HFF-Myc (cell line): ENCODE measurements at regions not wholly inside any gene's neighbourhood (a gene's known extent, or its start where the extent isn't known, plus 50 kb on each side); places are given as distances from the start of the nearest gene placed in this dataset.

ENCODE experiments used
- DNase-seq: peaks from one replicate; pipeline ENCODE4 v3.0.0-alpha.2; 2011; ENCODE audit warnings: low read depth; ENCODE audit errors: extremely low read depth
- H3K4me3 ChIP-seq: replicated peaks from 2 replicates; pipeline ENCODE4 v1.5.1; 2011; ENCODE audit warnings: low read depth, mild to moderate bottlenecking, control low read depth, low read length
- TF ChIP-seq, protein P1 (sequence below): IDR thresholded peaks from 2 replicates; pipeline ENCODE4 v1.5.1; 2012; ENCODE audit warnings: mild to moderate bottlenecking, low read depth, low read length, control low read depth; ENCODE audit errors: missing control alignments

DNA sequence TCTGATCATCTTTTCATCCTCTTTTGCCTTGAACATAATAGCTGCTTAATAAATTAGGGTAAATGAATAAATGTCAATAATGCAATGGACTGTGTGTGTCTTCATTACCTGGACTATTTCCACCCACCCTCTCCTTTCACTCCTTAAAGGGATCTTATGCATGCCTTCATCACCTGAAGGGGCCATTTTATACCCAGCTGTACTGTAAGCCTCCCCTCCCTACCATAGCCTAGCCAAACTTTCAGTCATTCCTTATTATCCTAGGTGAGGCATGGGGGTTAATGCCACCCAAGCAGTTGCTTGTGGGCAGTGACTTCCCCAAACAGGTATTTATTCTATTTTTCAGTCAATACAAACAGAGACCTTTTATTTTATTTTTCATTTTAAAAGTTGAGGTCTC, 127.8 kb upstream of the PARP11 start:
- DNase-seq = no peak
- TF ChIP-seq, protein P1, sequence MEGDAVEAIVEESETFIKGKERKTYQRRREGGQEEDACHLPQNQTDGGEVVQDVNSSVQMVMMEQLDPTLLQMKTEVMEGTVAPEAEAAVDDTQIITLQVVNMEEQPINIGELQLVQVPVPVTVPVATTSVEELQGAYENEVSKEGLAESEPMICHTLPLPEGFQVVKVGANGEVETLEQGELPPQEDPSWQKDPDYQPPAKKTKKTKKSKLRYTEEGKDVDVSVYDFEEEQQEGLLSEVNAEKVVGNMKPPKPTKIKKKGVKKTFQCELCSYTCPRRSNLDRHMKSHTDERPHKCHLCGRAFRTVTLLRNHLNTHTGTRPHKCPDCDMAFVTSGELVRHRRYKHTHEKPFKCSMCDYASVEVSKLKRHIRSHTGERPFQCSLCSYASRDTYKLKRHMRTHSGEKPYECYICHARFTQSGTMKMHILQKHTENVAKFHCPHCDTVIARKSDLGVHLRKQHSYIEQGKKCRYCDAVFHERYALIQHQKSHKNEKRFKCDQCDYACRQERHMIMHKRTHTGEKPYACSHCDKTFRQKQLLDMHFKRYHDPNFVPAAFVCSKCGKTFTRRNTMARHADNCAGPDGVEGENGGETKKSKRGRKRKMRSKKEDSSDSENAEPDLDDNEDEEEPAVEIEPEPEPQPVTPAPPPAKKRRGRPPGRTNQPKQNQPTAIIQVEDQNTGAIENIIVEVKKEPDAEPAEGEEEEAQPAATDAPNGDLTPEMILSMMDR = no peak
- H3K4me3 ChIP-seq = no peak overlapping the region

GRCh38 chr12:3999904-4000303, 126.7 kb upstream of the PARP11 start:
- no peak overlapping the region for H3K4me3 ChIP-seq
- no peak for DNase-seq
- TF ChIP-seq, protein P1 = no peak

DNA sequence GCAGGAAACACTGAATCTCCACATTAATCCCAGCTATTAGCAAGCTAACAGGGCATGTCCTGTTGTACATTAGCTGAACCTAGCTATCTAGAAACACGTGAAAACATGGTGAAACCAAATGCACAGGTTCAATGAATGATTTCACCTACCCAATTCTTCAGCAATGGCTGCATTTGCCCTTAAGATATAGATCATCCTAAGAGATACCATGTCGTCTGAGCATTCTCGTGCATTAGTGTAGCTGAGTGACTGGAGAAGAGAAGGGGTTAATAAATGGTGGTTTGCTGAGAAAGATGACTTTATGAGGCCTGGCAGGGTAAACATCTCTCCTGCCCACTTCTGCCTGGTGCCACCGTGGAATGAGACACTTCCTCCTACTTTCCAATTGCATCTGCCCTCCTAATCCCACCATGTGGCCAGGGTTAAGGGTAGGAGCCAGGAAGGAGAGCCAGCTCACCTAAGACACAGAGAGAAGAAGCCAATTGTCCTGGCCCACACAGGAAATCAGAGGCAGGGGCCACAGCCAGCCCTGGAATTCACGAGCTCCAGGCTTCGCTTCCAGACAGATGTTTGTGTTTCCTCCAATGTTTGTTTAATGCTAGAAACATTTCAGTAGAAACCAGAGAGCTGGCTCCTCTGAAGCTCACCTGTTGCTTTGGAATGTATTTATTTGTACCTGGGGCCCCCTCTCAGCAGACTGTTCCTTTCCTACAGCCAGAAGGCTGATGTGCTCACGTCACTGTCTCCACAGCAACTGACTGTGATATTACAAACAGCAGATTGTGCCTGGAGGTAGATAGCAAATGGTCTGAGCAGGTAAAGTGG, 126.0 kb upstream of the PARP11 start:
- H3K4me3 ChIP-seq = no peak overlapping the region
- TF ChIP-seq, protein P1 = no peak
- DNase-seq = no peak

GRCh38 chr12:3998397-3998796, 125.2 kb upstream of the PARP11 start:
- DNase-seq = no peak
- TF ChIP-seq, protein P1 = no peak
- no peak overlapping the region for H3K4me3 ChIP-seq

GRCh38 chr12:3996322-3996721, 123.1 kb upstream of the PARP11 start:
- TF ChIP-seq, protein P1 = no peak
- DNase-seq = no peak
- H3K4me3 ChIP-seq = no peak overlapping the region

GRCh38 chr12:3995306-3995705, 122.1 kb upstream of the PARP11 start:
- TF ChIP-seq, protein P1 = no peak
- H3K4me3 ChIP-seq = no peak overlapping the region
- DNase-seq = no peak
